GM19023 (cell line): ENCODE measurements at regions not wholly inside any gene's neighbourhood (a gene's known extent, or its start where the extent isn't known, plus 50 kb on each side); places are given as distances from the start of the nearest gene placed in this dataset.

Source experiments
- ATAC-seq: cut with Tn5 transposase; IDR thresholded peaks from one replicate; pipeline ENCODE4 v1.9.1; 2021; ENCODE audit warnings: mild to moderate bottlenecking, moderate library complexity; ENCODE audit not compliant: unreplicated experiment

- no peak for ATAC-seq
These were observed 460.9 kb upstream of the SYT1 start for GRCh38 chr12:78403681-78404080.

- no peak for ATAC-seq
These were observed 458.4 kb upstream of the SYT1 start for GRCh38 chr12:78406213-78406612.

- peak; percentile 87 for ATAC-seq
These were observed 457.7 kb upstream of the SYT1 start for GRCh38 chr12:78406828-78407227.

- ATAC-seq: no peak
These were observed 456.9 kb upstream of the SYT1 start for GRCh38 chr12:78407722-78408121.

GRCh38 chr12:78414071-78414470, 450.5 kb upstream of the SYT1 start:
- ATAC-seq: no peak

GRCh38 chr12:78418919-78419318, 445.7 kb upstream of the SYT1 start:
- ATAC-seq: no peak

GRCh38 chr12:78419513-78419912, 445.1 kb upstream of the SYT1 start:
- no peak for ATAC-seq

- no peak for ATAC-seq
These were observed 443.6 kb upstream of the SYT1 start for GRCh38 chr12:78420991-78421390.

GRCh38 chr12:78430551-78430950, 434.0 kb upstream of the SYT1 start:
- ATAC-seq: no peak

- no peak for ATAC-seq
These were observed 432.6 kb upstream of the SYT1 start for GRCh38 chr12:78431931-78432330.

GRCh38 chr12:78439666-78440065, 424.9 kb upstream of the SYT1 start:
- ATAC-seq: no peak

GRCh38 chr12:78441737-78442453, 422.7 kb upstream of the SYT1 start:
- no peak for ATAC-seq

GRCh38 chr12:78442454-78442801, 422.1 kb upstream of the SYT1 start:
- no peak for ATAC-seq

- no peak for ATAC-seq
These were observed 418.0 kb upstream of the SYT1 start for GRCh38 chr12:78446555-78446954.

GRCh38 chr12:78447373-78447772, 417.2 kb upstream of the SYT1 start:
- ATAC-seq: no peak

- no peak for ATAC-seq
These were observed 415.9 kb upstream of the SYT1 start for GRCh38 chr12:78448692-78449091.

GRCh38 chr12:78455991-78456390, 408.6 kb upstream of the SYT1 start:
- ATAC-seq: no peak

GRCh38 chr12:78457938-78458337, 406.6 kb upstream of the SYT1 start:
- peak; percentile 99 for ATAC-seq

- no peak for ATAC-seq
These were observed 394.0 kb upstream of the SYT1 start for GRCh38 chr12:78470354-78471195.

GRCh38 chr12:78473136-78473535, 391.4 kb upstream of the SYT1 start:
- no peak for ATAC-seq

- ATAC-seq: no peak
These were observed 391.0 kb upstream of the SYT1 start for GRCh38 chr12:78473561-78473960.

GRCh38 chr12:78483767-78484315, 380.7 kb upstream of the SYT1 start:
- no peak for ATAC-seq
